ENCODE measurements at regions not wholly inside any gene's neighbourhood (a gene's known extent, or its start where the extent isn't known, plus 50 kb on each side); places are given as distances from the start of the nearest gene placed in this dataset.

- BruUV-seq (replicated peaks), result no TSS peak
- Histone ChIP-seq H3K9me3 (ENCODE audit: low read depth, low read length, poor library complexity, severe bottlenecking) (no peaks in the 10 kb centered on the region), H3K4me1 (ENCODE audit: insufficient read depth, low read length, poor library complexity, severe bottlenecking) (no peaks in the 10 kb centered on the region), H3K27ac (ENCODE audit: low read depth, low read length, poor library complexity, severe bottlenecking) (no peak overlapping the region), H3K27me3 (replicated peaks; ENCODE audit: insufficient read depth, low read depth, low read length, poor library complexity) (no peaks in the 10 kb centered on the region), H3K36me3 (ENCODE audit: insufficient read depth, low read length, poor library complexity, severe bottlenecking) (no peaks in the 10 kb centered on the region), H3K4me3 (ENCODE audit: low read depth, low read length, poor library complexity, severe bottlenecking) (no peak overlapping the region)
- CTCF ChIA-PET, result no interaction called here
- intact Hi-C loops (cut with micrococcal nuclease; ENCODE audit: unreplicated experiment), result no loop called here
- POLR2A ChIA-PET (ENCODE audit: low non-redundant PET), result no interaction called here
- DNase-seq (ENCODE audit: low spot score), result no peak
- TF ChIP-seq, protein P1, sequence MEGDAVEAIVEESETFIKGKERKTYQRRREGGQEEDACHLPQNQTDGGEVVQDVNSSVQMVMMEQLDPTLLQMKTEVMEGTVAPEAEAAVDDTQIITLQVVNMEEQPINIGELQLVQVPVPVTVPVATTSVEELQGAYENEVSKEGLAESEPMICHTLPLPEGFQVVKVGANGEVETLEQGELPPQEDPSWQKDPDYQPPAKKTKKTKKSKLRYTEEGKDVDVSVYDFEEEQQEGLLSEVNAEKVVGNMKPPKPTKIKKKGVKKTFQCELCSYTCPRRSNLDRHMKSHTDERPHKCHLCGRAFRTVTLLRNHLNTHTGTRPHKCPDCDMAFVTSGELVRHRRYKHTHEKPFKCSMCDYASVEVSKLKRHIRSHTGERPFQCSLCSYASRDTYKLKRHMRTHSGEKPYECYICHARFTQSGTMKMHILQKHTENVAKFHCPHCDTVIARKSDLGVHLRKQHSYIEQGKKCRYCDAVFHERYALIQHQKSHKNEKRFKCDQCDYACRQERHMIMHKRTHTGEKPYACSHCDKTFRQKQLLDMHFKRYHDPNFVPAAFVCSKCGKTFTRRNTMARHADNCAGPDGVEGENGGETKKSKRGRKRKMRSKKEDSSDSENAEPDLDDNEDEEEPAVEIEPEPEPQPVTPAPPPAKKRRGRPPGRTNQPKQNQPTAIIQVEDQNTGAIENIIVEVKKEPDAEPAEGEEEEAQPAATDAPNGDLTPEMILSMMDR (conservative IDR thresholded peaks at IDR 0.05; ENCODE audit: low read depth, low read length), result no peak
- TF ChIP-seq EZH2 (IDR thresholded peaks at IDR 0.05; ENCODE audit: borderline replicate concordance, low read depth, low read length, poor library complexity, severe bottlenecking), result no peak
Observed at GRCh38 chr3:180253283-180253682, 216.5 kb upstream of the PEX5L start.

GRCh38 chr3:180264479-180264878 is 227.7 kb upstream of the PEX5L start:
- H3K27ac ChIP-seq (ENCODE audit: low read depth, low read length, poor library complexity, severe bottlenecking), result no peak overlapping the region
- peaks cover 4% of the 10 kb centered on the region for H3K27me3 ChIP-seq (replicated peaks; ENCODE audit: insufficient read depth, low read depth, low read length, poor library complexity)
- POLR2A ChIA-PET (ENCODE audit: low non-redundant PET), result no interaction called here
- H3K4me1 ChIP-seq (ENCODE audit: insufficient read depth, low read length, poor library complexity, severe bottlenecking), result no peaks in the 10 kb centered on the region
- BruUV-seq (replicated peaks), result no TSS peak
- no peak overlapping the region for H3K4me3 ChIP-seq (ENCODE audit: low read depth, low read length, poor library complexity, severe bottlenecking)
- H3K9me3 ChIP-seq (ENCODE audit: low read depth, low read length, poor library complexity, severe bottlenecking), result no peaks in the 10 kb centered on the region
- DNase-seq (ENCODE audit: low spot score), result no peak
- intact Hi-C loops (cut with micrococcal nuclease; ENCODE audit: unreplicated experiment), result no loop called here
- TF ChIP-seq, protein P1 (conservative IDR thresholded peaks at IDR 0.05; ENCODE audit: low read depth, low read length), result no peak
- TF ChIP-seq EZH2 (IDR thresholded peaks at IDR 0.05; ENCODE audit: borderline replicate concordance, low read depth, low read length, poor library complexity, severe bottlenecking), result no peak
- CTCF ChIA-PET, result no interaction called here
- H3K36me3 ChIP-seq (ENCODE audit: insufficient read depth, low read length, poor library complexity, severe bottlenecking), result no peaks in the 10 kb centered on the region

- CTCF ChIA-PET, result no interaction called here
- POLR2A ChIA-PET (ENCODE audit: low non-redundant PET), result no interaction called here
- Histone ChIP-seq H3K27me3 (replicated peaks; ENCODE audit: insufficient read depth, low read depth, low read length, poor library complexity) (peaks cover 4% of the 10 kb centered on the region), H3K27ac (ENCODE audit: low read depth, low read length, poor library complexity, severe bottlenecking) (no peak overlapping the region), H3K4me1 (ENCODE audit: insufficient read depth, low read length, poor library complexity, severe bottlenecking) (no peaks in the 10 kb centered on the region), H3K9me3 (ENCODE audit: low read depth, low read length, poor library complexity, severe bottlenecking) (no peaks in the 10 kb centered on the region), H3K4me3 (ENCODE audit: low read depth, low read length, poor library complexity, severe bottlenecking) (no peak overlapping the region), H3K36me3 (ENCODE audit: insufficient read depth, low read length, poor library complexity, severe bottlenecking) (no peaks in the 10 kb centered on the region)
- no TSS peak for BruUV-seq (replicated peaks)
- TF ChIP-seq EZH2 (IDR thresholded peaks at IDR 0.05; ENCODE audit: borderline replicate concordance, low read depth, low read length, poor library complexity, severe bottlenecking), result no peak
- TF ChIP-seq, protein P1 (conservative IDR thresholded peaks at IDR 0.05; ENCODE audit: low read depth, low read length), result no peak
- no peak for DNase-seq (ENCODE audit: low spot score)
- intact Hi-C loops (cut with micrococcal nuclease; ENCODE audit: unreplicated experiment), result no loop called here
Observed at GRCh38 chr3:180265551-180265950, 228.8 kb upstream of the PEX5L start.
